ENCODE measurements at regions not wholly inside any gene's neighbourhood (a gene's known extent, or its start where the extent isn't known, plus 50 kb on each side); places are given as distances from the start of the nearest gene placed in this dataset.

DNA sequence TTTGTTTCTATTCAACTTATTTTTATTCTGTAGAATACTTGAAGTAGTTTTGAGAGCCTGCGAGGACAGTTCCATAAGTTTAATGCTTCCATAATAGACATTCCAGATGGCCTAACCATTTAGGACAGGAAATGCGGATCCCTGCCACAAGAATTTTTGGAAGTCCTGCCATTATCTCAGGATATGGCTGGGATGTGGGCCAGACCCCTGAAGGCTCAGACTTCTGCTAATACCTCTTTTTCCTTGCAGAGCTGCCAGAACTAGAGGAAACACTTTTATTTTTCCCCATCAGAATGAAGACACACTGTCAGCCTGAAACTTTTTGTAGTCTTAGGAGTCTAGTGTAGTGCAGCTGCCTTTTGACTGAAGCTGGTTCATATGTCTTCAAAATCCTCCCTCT lies 806.5 kb downstream of the TDRD15 start:
- Histone ChIP-seq H3K4me3 (ENCODE audit: low read length) (no peak overlapping the region), H3K9me3 (ENCODE audit: control insufficient read depth, insufficient read depth, low read length) (no peaks in the 10 kb centered on the region), H3K27me3 (ENCODE audit: control insufficient read depth, insufficient read depth, low read length) (no peaks in the 10 kb centered on the region), H3K4me1 (ENCODE audit: control insufficient read depth, insufficient read depth, low read length) (no peaks in the 10 kb centered on the region; the same call in 1 of the 2 replicates), H3K27ac (ENCODE audit: low read length) (no peak overlapping the region), H3K36me3 (ENCODE audit: control insufficient read depth, insufficient read depth, low read length) (no peaks in the 10 kb centered on the region)
- DNase-seq (ENCODE audit: low read depth, low spot score): no peak
- no CpG with 5 or more reads among the region's 2 CpGs for WGBS (ENCODE audit: insufficient coverage, insufficient read length)

DNA sequence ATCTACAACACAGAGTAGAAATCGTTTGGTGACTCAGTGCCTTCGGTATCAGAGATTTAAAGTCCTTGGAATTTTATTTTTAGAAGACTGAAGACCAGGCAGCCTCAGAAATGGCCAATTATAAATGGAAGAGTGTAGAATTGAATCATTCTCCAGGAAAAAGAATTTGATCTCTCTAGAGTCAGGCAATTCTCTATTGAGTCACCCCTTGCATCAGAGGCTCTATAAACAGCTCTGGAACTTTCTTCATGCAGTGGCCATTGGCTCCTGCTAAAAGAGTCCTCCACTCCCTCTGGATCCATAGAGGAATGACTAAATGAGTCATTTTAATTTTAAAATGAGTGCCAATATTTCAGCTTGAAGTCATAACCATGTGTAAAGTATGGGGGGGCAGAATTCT lies 816.2 kb downstream of the TDRD15 start:
- H3K4me1 ChIP-seq (ENCODE audit: control insufficient read depth, insufficient read depth, low read length): no peaks in the 10 kb centered on the region
- no peaks in the 10 kb centered on the region for H3K36me3 ChIP-seq (ENCODE audit: control insufficient read depth, insufficient read depth, low read length)
- H3K27ac ChIP-seq (ENCODE audit: low read length): no peak overlapping the region
- H3K4me3 ChIP-seq (ENCODE audit: low read length): no peak overlapping the region
- no peaks in the 10 kb centered on the region; the same call in 1 of the 2 replicates for H3K9me3 ChIP-seq (ENCODE audit: control insufficient read depth, insufficient read depth, low read length)
- H3K27me3 ChIP-seq (ENCODE audit: control insufficient read depth, insufficient read depth, low read length): no peaks in the 10 kb centered on the region
- no CpG with 5 or more reads among the region's 2 CpGs for WGBS (ENCODE audit: insufficient coverage, insufficient read length)
- DNase-seq (ENCODE audit: low read depth, low spot score): no peak

DNA sequence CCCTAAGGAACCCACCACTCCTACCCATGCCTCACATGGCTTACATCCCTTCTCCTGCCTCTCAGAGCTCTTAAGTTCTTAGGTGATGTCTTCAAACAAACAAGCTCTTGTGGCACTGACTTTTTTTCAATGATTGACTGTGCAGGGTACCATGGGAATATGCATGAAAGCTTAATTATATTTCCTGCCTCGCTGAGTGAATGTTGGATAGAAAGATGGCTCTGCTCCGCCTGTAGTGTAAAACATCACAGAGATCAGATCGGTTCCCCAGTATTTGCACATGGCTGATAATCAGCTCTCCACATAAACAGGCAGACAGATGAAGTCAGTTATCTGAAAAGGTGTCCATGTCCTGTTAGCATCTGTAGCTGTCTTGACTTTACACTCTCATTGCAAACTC lies 820.8 kb downstream of the TDRD15 start:
- no peaks in the 10 kb centered on the region for H3K9me3 ChIP-seq (ENCODE audit: control insufficient read depth, insufficient read depth, low read length)
- H3K27me3 ChIP-seq (ENCODE audit: control insufficient read depth, insufficient read depth, low read length): no peaks in the 10 kb centered on the region
- no peaks in the 10 kb centered on the region for H3K4me1 ChIP-seq (ENCODE audit: control insufficient read depth, insufficient read depth, low read length)
- no peak overlapping the region for H3K4me3 ChIP-seq (ENCODE audit: low read length)
- H3K27ac ChIP-seq (ENCODE audit: low read length): no peak overlapping the region
- DNase-seq (ENCODE audit: low read depth, low spot score): no peak
- no CpG with 5 or more reads among the region's 3 CpGs for WGBS (ENCODE audit: insufficient coverage, insufficient read length)
- H3K36me3 ChIP-seq (ENCODE audit: control insufficient read depth, insufficient read depth, low read length): no peaks in the 10 kb centered on the region

DNA sequence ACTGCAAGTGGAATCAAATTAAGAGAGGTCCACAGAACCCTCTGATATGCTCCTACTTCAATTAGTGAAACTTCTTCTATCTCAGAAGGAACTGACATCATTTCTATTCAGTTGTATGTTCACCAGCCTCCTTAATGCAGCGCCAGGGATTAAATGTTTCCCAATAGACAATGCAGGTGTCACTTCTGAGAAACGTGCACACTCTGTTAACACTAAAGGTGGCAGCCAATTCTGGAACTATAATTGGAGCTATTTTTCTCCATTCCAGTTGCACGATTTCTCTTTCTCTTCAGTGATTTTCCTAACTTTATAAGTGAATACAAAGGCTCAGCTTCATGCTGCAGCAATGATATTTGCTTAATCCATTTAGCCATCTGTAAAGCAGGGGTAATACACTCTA lies 821.9 kb downstream of the TDRD15 start:
- no peak overlapping the region for H3K27ac ChIP-seq (ENCODE audit: low read length)
- no peak overlapping the region for H3K4me3 ChIP-seq (ENCODE audit: low read length)
- no peaks in the 10 kb centered on the region for H3K9me3 ChIP-seq (ENCODE audit: control insufficient read depth, insufficient read depth, low read length)
- H3K4me1 ChIP-seq (ENCODE audit: control insufficient read depth, insufficient read depth, low read length): no peaks in the 10 kb centered on the region
- no peak for DNase-seq (ENCODE audit: low read depth, low spot score)
- WGBS (ENCODE audit: insufficient coverage, insufficient read length): no CpG with 5 or more reads among the region's 3 CpGs
- H3K27me3 ChIP-seq (ENCODE audit: control insufficient read depth, insufficient read depth, low read length): no peaks in the 10 kb centered on the region
- H3K36me3 ChIP-seq (ENCODE audit: control insufficient read depth, insufficient read depth, low read length): no peaks in the 10 kb centered on the region

DNA sequence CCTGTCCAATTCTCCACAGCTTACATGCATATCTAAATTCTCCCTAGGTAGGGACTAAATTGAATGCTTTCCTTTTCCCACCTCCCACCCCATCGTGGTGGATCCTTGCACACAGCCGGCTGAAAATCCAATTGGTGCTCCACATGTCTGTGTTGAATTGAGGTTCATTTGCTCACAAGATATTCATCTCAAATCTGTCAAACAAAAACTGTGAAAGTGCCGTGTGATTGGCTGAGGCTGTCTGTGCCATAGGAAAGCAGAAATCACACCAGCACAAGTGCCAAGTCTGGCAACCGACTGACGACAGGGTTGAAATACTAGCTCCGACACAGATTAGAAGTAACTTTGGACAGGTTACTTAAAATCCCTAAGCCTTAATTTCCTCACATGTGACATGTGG lies 823.3 kb downstream of the TDRD15 start:
- Histone ChIP-seq H3K27ac (ENCODE audit: low read length) (no peak overlapping the region), H3K27me3 (ENCODE audit: control insufficient read depth, insufficient read depth, low read length) (no peaks in the 10 kb centered on the region), H3K4me3 (ENCODE audit: low read length) (no peak overlapping the region), H3K9me3 (ENCODE audit: control insufficient read depth, insufficient read depth, low read length) (no peaks in the 10 kb centered on the region), H3K4me1 (ENCODE audit: control insufficient read depth, insufficient read depth, low read length) (no peaks in the 10 kb centered on the region), H3K36me3 (ENCODE audit: control insufficient read depth, insufficient read depth, low read length) (no peaks in the 10 kb centered on the region)
- no CpG with 5 or more reads among the region's 6 CpGs for WGBS (ENCODE audit: insufficient coverage, insufficient read length)
- no peak for DNase-seq (ENCODE audit: low read depth, low spot score)

- H3K9me3 ChIP-seq (ENCODE audit: control insufficient read depth, insufficient read depth, low read length): no peaks in the 10 kb centered on the region
- no CpG with 5 or more reads among the region's 5 CpGs for WGBS (ENCODE audit: insufficient coverage, insufficient read length)
- no peak overlapping the region for H3K27ac ChIP-seq (ENCODE audit: low read length)
- H3K4me3 ChIP-seq (ENCODE audit: low read length): no peak overlapping the region
- no peaks in the 10 kb centered on the region for H3K36me3 ChIP-seq (ENCODE audit: control insufficient read depth, insufficient read depth, low read length)
- no peaks in the 10 kb centered on the region for H3K4me1 ChIP-seq (ENCODE audit: control insufficient read depth, insufficient read depth, low read length)
- H3K27me3 ChIP-seq (ENCODE audit: control insufficient read depth, insufficient read depth, low read length): no peaks in the 10 kb centered on the region
- no peak for DNase-seq (ENCODE audit: low read depth, low spot score)
These were observed 842.4 kb downstream of the TDRD15 start for GRCh38 chr2:21966139-21966538.

DNA sequence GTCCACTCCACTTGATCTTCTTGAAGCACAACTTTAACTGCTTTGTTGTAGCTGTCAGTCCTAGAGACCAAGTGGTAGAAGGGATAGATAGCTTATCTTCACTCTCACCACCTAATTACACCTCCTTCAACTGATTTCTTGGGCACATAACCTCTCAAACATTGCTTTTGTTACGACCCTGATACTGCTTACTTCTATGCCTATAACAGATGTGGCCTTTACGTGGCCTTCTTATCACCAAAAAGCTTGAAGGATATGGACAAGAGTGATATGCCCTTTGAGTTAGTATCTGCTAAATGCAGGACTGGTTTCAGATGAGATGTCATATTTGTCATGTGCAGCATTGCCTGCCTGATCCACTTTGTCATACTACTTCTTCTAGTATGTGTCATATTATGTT lies 847.2 kb downstream of the TDRD15 start:
- H3K27ac ChIP-seq (ENCODE audit: low read length): no peak overlapping the region
- H3K36me3 ChIP-seq (ENCODE audit: control insufficient read depth, insufficient read depth, low read length): no peaks in the 10 kb centered on the region
- WGBS (ENCODE audit: insufficient coverage, insufficient read length): no CpG with 5 or more reads among the region's 2 CpGs
- no peak overlapping the region for H3K4me3 ChIP-seq (ENCODE audit: low read length)
- no peaks in the 10 kb centered on the region for H3K9me3 ChIP-seq (ENCODE audit: control insufficient read depth, insufficient read depth, low read length)
- H3K4me1 ChIP-seq (ENCODE audit: control insufficient read depth, insufficient read depth, low read length): no peaks in the 10 kb centered on the region
- H3K27me3 ChIP-seq (ENCODE audit: control insufficient read depth, insufficient read depth, low read length): no peaks in the 10 kb centered on the region
- no peak for DNase-seq (ENCODE audit: low read depth, low spot score)

DNA sequence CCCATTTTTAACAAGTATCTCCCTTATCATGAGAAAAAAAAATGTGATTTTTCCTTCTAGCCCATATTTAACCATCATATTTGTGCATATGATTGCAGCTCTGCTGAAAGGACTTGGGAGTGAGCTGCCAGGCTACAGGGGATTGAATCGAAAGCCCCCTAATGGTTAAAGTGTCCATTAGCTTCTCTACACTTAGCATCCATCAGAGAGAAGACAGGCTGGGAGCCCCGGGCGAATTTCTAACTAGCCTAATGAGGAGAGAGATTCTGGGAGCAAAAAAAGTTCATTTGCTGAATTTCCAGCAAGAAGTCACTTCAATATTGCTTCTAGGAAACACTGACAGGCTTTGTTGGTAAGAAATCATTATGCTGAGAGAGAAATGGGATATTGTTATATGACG lies 848.8 kb downstream of the TDRD15 start:
- Histone ChIP-seq H3K36me3 (ENCODE audit: control insufficient read depth, insufficient read depth, low read length) (no peaks in the 10 kb centered on the region), H3K27ac (ENCODE audit: low read length) (no peak overlapping the region), H3K9me3 (ENCODE audit: control insufficient read depth, insufficient read depth, low read length) (no peaks in the 10 kb centered on the region), H3K4me3 (ENCODE audit: low read length) (no peak overlapping the region), H3K4me1 (ENCODE audit: control insufficient read depth, insufficient read depth, low read length) (no peaks in the 10 kb centered on the region), H3K27me3 (ENCODE audit: control insufficient read depth, insufficient read depth, low read length) (no peaks in the 10 kb centered on the region)
- no peak for DNase-seq (ENCODE audit: low read depth, low spot score)
- no CpG with 5 or more reads among the region's 4 CpGs for WGBS (ENCODE audit: insufficient coverage, insufficient read length)

GRCh38 chr2:21981127-21981526 lies 857.4 kb downstream of the TDRD15 start:
- DNase-seq (ENCODE audit: low read depth, low spot score): no peak
- Histone ChIP-seq H3K36me3 (ENCODE audit: control insufficient read depth, insufficient read depth, low read length) (no peaks in the 10 kb centered on the region), H3K4me1 (ENCODE audit: control insufficient read depth, insufficient read depth, low read length) (no peaks in the 10 kb centered on the region), H3K9me3 (ENCODE audit: control insufficient read depth, insufficient read depth, low read length) (no peaks in the 10 kb centered on the region), H3K27me3 (ENCODE audit: control insufficient read depth, insufficient read depth, low read length) (no peaks in the 10 kb centered on the region), H3K27ac (ENCODE audit: low read length) (no peak overlapping the region), H3K4me3 (ENCODE audit: low read length) (no peak overlapping the region)
- no CpG with 5 or more reads among the region's 1 CpG for WGBS (ENCODE audit: insufficient coverage, insufficient read length)

- Histone ChIP-seq H3K4me1 (ENCODE audit: control insufficient read depth, insufficient read depth, low read length) (no peaks in the 10 kb centered on the region), H3K27me3 (ENCODE audit: control insufficient read depth, insufficient read depth, low read length) (no peaks in the 10 kb centered on the region), H3K9me3 (ENCODE audit: control insufficient read depth, insufficient read depth, low read length) (peaks cover 3% of the 10 kb centered on the region), H3K27ac (ENCODE audit: low read length) (no peak overlapping the region), H3K4me3 (ENCODE audit: low read length) (no peak overlapping the region), H3K36me3 (ENCODE audit: control insufficient read depth, insufficient read depth, low read length) (no peaks in the 10 kb centered on the region; the same call in 1 of the 2 replicates)
- no peak for DNase-seq (ENCODE audit: low read depth, low spot score)
- WGBS (ENCODE audit: insufficient coverage, insufficient read length): no CpG with 5 or more reads among the region's 1 CpG
These were observed 869.2 kb downstream of the TDRD15 start for GRCh38 chr2:21993002-21993401.

- Histone ChIP-seq H3K36me3 (ENCODE audit: control insufficient read depth, insufficient read depth, low read length) (no peaks in the 10 kb centered on the region; the same call in 1 of the 2 replicates), H3K27me3 (ENCODE audit: control insufficient read depth, insufficient read depth, low read length) (no peaks in the 10 kb centered on the region), H3K27ac (ENCODE audit: low read length) (no peak overlapping the region), H3K4me1 (ENCODE audit: control insufficient read depth, insufficient read depth, low read length) (no peaks in the 10 kb centered on the region), H3K9me3 (ENCODE audit: control insufficient read depth, insufficient read depth, low read length) (peaks cover 3% of the 10 kb centered on the region), H3K4me3 (ENCODE audit: low read length) (no peak overlapping the region)
- no CpG with 5 or more reads among the region's 5 CpGs for WGBS (ENCODE audit: insufficient coverage, insufficient read length)
- no peak for DNase-seq (ENCODE audit: low read depth, low spot score)
These were observed 872.6 kb downstream of the TDRD15 start for GRCh38 chr2:21996339-21996738.

All from iPS DF 6.9 (cell line).